ENCODE measurements at regions not wholly inside any gene's neighbourhood (a gene's known extent, or its start where the extent isn't known, plus 50 kb on each side); places are given as distances from the start of the nearest gene placed in this dataset.

- TF ChIP-seq FOXP2 (optimal IDR thresholded peaks at IDR 0.05; ENCODE audit: control extremely low read depth, extremely low read length, insufficient read depth) (no peak), EZH2 (IDR thresholded peaks at IDR 0.05) (no peak), POLR2AphosphoS5 (IDR thresholded peaks at IDR 0.05; ENCODE audit: borderline replicate concordance, low read depth, low read length) (no peak)
These were observed 112.4 kb upstream of the SALL4 start for GRCh38 chr20:51914758-51915157.
